GM12864 (cell line): ENCODE measurements at regions not wholly inside any gene's neighbourhood (a gene's known extent, or its start where the extent isn't known, plus 50 kb on each side); places are given as distances from the start of the nearest gene placed in this dataset.

Source experiments
- DNase-seq: peaks from one replicate; pipeline ENCODE4 v3.0.0-alpha.2; 2011; ENCODE audit warnings: low read depth
- H3K4me3 ChIP-seq: 2 replicates; pipeline ENCODE4 v1.5.1; 2011; ENCODE audit warnings: mild to moderate bottlenecking, low read depth, low read length, control low read depth
- TF ChIP-seq, protein P1 (sequence below): IDR thresholded peaks from 2 replicates; pipeline ENCODE4 v1.5.1; 2011; ENCODE audit warnings: low read depth, mild to moderate bottlenecking, moderate library complexity, low read length, control low read depth, inconsistent platforms; ENCODE audit errors: missing control alignments

GRCh38 chr6:14462135-14462534 is 344.6 kb downstream of the CD83 start:
- no peak overlapping the region for H3K4me3 ChIP-seq
- no peak for DNase-seq
- TF ChIP-seq, protein P1, sequence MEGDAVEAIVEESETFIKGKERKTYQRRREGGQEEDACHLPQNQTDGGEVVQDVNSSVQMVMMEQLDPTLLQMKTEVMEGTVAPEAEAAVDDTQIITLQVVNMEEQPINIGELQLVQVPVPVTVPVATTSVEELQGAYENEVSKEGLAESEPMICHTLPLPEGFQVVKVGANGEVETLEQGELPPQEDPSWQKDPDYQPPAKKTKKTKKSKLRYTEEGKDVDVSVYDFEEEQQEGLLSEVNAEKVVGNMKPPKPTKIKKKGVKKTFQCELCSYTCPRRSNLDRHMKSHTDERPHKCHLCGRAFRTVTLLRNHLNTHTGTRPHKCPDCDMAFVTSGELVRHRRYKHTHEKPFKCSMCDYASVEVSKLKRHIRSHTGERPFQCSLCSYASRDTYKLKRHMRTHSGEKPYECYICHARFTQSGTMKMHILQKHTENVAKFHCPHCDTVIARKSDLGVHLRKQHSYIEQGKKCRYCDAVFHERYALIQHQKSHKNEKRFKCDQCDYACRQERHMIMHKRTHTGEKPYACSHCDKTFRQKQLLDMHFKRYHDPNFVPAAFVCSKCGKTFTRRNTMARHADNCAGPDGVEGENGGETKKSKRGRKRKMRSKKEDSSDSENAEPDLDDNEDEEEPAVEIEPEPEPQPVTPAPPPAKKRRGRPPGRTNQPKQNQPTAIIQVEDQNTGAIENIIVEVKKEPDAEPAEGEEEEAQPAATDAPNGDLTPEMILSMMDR: no peak

DNA sequence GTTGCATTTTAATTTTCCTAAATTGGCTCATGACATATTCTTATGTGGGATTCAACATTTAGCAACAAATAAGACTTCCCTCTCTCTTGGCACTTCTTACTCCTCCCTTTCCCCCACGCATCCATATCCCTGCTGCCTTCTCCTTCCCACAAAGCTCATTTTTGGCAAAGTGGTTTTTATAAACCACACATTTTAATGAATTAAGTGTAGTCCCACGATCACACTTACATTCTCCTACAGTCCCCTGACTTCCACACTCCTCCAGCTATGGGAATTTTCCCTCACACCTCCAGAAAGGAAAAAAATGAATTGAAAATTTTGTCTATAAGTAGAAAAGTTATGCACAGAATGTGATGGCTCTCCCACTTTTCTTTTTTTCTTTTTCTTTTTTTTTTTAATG is 345.0 kb downstream of the CD83 start:
- TF ChIP-seq, protein P1: no peak
- H3K4me3 ChIP-seq: no peak overlapping the region

DNA sequence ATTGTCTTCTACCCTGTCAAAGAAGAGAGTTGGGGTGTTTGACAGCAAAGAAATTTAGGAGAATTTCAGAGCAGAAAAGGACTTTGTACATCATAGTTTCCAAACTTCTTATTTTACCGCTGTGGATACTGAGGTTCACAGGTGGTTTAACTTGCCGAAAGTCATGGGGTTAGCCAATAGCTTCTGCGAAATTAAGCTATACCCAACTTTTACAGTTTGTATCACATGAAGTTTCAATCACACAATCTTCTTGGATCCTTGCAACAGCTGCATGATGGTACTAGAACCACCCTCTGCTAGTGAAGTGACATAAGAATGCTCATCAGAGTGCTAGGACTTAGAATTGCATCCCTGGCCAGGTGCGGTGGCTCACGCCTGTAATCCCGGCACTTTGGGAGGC is 345.5 kb downstream of the CD83 start:
- H3K4me3 ChIP-seq: no peak overlapping the region
- DNase-seq: no peak
- TF ChIP-seq, protein P1: no peak

More for the DNA sequence above, 345.0 kb downstream of the CD83 start:
- no peak for DNase-seq

- TF ChIP-seq, protein P1: no peak
Observed at GRCh38 chr6:14464055-14464454, 346.5 kb downstream of the CD83 start.

DNA sequence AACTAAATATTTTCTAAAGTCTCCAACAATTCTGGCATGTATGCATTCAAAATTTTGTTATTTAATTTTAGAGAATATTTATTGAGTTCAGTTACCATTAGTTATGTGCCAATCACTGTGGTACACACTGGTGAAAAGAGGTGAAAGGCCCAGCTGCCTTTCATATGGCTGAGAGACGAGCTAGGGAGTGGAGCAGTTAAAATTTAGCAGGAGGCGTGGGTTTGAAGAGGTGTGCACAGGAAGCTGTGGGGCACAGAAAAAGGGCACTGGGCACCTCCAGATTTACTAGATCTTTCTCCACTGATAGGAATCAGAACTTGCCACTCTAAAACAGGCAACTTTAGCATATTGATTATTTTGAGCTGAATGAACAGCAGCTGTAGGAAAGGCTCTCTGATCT is 347.1 kb downstream of the CD83 start:
- H3K4me3 ChIP-seq: no peak overlapping the region
- no peak for DNase-seq
- TF ChIP-seq, protein P1: no peak

More at GRCh38 chr6:14464055-14464454, 346.5 kb downstream of the CD83 start:
- H3K4me3 ChIP-seq: no peak overlapping the region
- DNase-seq: no peak

DNA sequence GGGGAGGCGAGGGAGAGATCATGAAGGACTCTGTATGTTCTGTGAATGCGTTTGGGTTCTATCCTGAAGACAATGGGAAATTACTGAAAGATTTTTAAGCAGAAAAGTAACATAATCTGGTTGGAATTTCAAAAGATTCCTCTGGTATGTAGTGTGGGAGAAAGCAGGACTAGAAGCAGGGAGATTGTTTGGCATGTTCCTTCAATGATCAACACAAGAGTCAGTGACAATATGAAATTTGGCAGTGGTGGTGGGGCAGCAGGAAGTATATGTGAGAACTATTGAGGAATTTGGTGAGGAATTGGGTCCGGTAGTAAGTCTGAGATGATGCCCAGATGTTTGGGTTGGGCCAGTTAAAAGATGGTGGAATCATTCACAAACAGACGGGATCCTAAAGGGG is 348.7 kb downstream of the CD83 start:
- H3K4me3 ChIP-seq: no peak overlapping the region
- TF ChIP-seq, protein P1: no peak
- no peak for DNase-seq

DNA sequence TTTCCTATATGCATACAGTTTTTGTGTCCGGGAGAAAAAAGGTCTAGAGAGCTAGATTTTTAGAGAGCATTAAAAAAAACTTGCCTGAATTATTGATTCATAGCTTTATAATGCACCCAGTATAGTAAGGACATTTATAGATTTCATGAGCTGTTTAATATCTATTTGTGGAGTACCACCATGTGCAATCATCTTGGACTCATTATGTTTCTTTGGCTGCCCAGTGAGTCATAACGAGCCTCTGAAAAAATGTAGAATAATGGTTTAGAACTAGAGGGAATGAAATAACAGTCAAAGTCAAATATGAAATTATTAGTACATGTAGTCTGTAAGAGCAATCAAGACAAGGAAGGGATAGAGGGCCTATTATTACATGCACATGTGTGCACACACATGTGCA is 350.0 kb downstream of the CD83 start:
- TF ChIP-seq, protein P1: no peak
- H3K4me3 ChIP-seq: no peak overlapping the region
- no peak for DNase-seq
